SK-N-SH treated with all-trans-retinoic acid at 6 μM for 48 hours (cell line): ENCODE measurements at regions not wholly inside any gene's neighbourhood (a gene's known extent, or its start where the extent isn't known, plus 50 kb on each side); places are given as distances from the start of the nearest gene placed in this dataset.

Source experiments
- ARNTL ChIP-seq: fragments of 450-650 bp; formaldehyde crosslinking; IDR thresholded peaks from 2 replicates; pipeline ENCODE4 v1.5.0; 2020; ENCODE audit warnings: low read depth, mild to moderate bottlenecking, moderate library complexity, borderline replicate concordance
- ESRRG ChIP-seq: fragments of 250-450 bp; sonication (Bioruptor Pico); IDR thresholded peaks from 2 replicates; pipeline ENCODE4 v1.6.1; 2021; ENCODE audit warnings: mild to moderate bottlenecking
- PATZ1 ChIP-seq: fragments of 250-450 bp; sonication (Bioruptor Pico); IDR thresholded peaks from 2 replicates; pipeline ENCODE4 v1.8.0; 2020; ENCODE audit warnings: mild to moderate bottlenecking, moderate library complexity, borderline replicate concordance
- POU6F1 ChIP-seq: fragments of 250-450 bp; sonication (Bioruptor Pico); IDR thresholded peaks from 2 replicates; pipeline ENCODE4 v1.8.0; 2021; ENCODE audit warnings: low read depth, mild to moderate bottlenecking, moderate library complexity, borderline replicate concordance
- PPARA ChIP-seq: fragments of 250-450 bp; sonication (Bioruptor Pico); IDR thresholded peaks from 2 replicates; pipeline ENCODE4 v1.5.0; 2020; ENCODE audit warnings: mild to moderate bottlenecking, borderline replicate concordance
- SNAI2 ChIP-seq: fragments of 250-450 bp; sonication (Bioruptor Pico); IDR thresholded peaks from 2 replicates; pipeline ENCODE4 v1.5.0; 2020; ENCODE audit warnings: mild to moderate bottlenecking, moderate library complexity
- ZC3H10 ChIP-seq: fragments of 250-450 bp; sonication (Bioruptor Pico); IDR thresholded peaks from 2 replicates; pipeline ENCODE4 v1.5.1; 2021; ENCODE audit warnings: mild to moderate bottlenecking, moderate library complexity
- ZFP30 ChIP-seq: fragments of 450-650 bp; formaldehyde crosslinking; IDR thresholded peaks from 2 replicates; pipeline ENCODE4 v1.5.0; 2022; ENCODE audit warnings: mild to moderate bottlenecking, moderate library complexity
- ZNF565 ChIP-seq: fragments of 450-650 bp; formaldehyde crosslinking; conservative IDR thresholded peaks from 2 replicates; pipeline ENCODE4 v1.5.0; 2020; ENCODE audit warnings: low read depth, mild to moderate bottlenecking, moderate library complexity
- ZNF8 ChIP-seq: fragments of 450-650 bp; formaldehyde crosslinking; IDR thresholded peaks from 2 replicates; pipeline ENCODE4 v1.5.0; 2020; ENCODE audit warnings: mild to moderate bottlenecking, moderate library complexity

GRCh38 chr12:126960221-126960620 lies 1306.7 kb upstream of the TMEM132C start:
- TF ChIP-seq ZC3H10 (CRISPR knock-in tag) (no peak), PATZ1 (CRISPR knock-in tag) (no peak), ZFP30 (CRISPR knock-in tag) (no peak), PPARA (CRISPR knock-in tag) (no peak), POU6F1 (no peak), SNAI2 (CRISPR knock-in tag) (no peak), ARNTL (CRISPR knock-in tag) (no peak), ESRRG (CRISPR knock-in tag) (no peak), ZNF565 (CRISPR knock-in tag) (no peak), ZNF8 (CRISPR knock-in tag) (no peak)
